Vagina (tissue), 2 donors: ENCODE measurements at regions not wholly inside any gene's neighbourhood (a gene's known extent, or its start where the extent isn't known, plus 50 kb on each side); places are given as distances from the start of the nearest gene placed in this dataset.

ENCODE experiments used
- POLR2A ChIP-seq, 2 donors: fragments of 450-650 bp; IDR thresholded peaks; one replicate each; pipeline ENCODE4 v1.6.1; 2017; ENCODE audit warnings: antibody characterized with exemption in 2 of 2, mild to moderate bottlenecking in 2 of 2, moderate library complexity in 2 of 2
- POLR2AphosphoS5 ChIP-seq, 2 donors: sonication (generic); formaldehyde crosslinking; IDR thresholded peaks; one replicate each; pipeline ENCODE4 v1.9.0; 2017; ENCODE audit warnings: antibody characterized with exemption in 2 of 2, mild to moderate bottlenecking in 2 of 2, low read depth in 1 of 2; ENCODE audit not compliant: insufficient read depth in 1 of 2
- TF ChIP-seq, protein P1 (sequence below), 3 experiments: fragments of 450-650 bp in 2 of 3; fragments of 200-600 bp in 1 of 3; sonication (generic) in 1 of 3; IDR thresholded peaks; one replicate each; pipeline ENCODE4 v1.5.1; 2017 to 2019; ENCODE audit warnings: antibody characterized with exemption in 3 of 3, mild to moderate bottlenecking in 2 of 3, moderate library complexity in 2 of 3

DNA sequence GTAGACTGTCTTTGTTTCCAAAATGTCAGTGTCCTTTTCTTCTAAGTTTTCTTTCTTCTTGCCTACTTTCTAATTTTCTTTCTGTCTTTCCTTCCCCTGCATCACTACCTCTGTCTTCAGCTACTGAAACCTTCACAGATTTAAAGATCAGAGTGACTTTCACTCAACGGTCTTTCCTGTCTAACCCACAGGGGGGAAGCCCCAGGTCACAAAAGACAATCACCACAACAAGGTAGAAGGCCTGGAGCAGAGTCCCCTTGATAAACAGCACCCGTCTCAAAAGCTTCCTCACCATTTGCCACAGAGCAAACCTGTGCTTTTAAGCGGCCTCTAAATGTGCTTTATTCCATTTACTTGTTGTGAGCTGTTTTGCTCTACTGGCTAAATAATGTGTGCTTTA, 665.4 kb downstream of the BCL11A start:
- TF ChIP-seq POLR2A (IDR thresholded peaks at IDR 0.05) (no peak), POLR2AphosphoS5 (IDR thresholded peaks at IDR 0.05; ENCODE audit: insufficient read depth in 1 of 2, low read depth in 1 of 2) (no peak)
- TF ChIP-seq, protein P1, sequence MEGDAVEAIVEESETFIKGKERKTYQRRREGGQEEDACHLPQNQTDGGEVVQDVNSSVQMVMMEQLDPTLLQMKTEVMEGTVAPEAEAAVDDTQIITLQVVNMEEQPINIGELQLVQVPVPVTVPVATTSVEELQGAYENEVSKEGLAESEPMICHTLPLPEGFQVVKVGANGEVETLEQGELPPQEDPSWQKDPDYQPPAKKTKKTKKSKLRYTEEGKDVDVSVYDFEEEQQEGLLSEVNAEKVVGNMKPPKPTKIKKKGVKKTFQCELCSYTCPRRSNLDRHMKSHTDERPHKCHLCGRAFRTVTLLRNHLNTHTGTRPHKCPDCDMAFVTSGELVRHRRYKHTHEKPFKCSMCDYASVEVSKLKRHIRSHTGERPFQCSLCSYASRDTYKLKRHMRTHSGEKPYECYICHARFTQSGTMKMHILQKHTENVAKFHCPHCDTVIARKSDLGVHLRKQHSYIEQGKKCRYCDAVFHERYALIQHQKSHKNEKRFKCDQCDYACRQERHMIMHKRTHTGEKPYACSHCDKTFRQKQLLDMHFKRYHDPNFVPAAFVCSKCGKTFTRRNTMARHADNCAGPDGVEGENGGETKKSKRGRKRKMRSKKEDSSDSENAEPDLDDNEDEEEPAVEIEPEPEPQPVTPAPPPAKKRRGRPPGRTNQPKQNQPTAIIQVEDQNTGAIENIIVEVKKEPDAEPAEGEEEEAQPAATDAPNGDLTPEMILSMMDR (IDR thresholded peaks at IDR 0.05), result no peak
